ENCODE measurements at regions not wholly inside any gene's neighbourhood (a gene's known extent, or its start where the extent isn't known, plus 50 kb on each side); places are given as distances from the start of the nearest gene placed in this dataset.
"Not testable (repeated sequence)": the region's sequence is repeated elsewhere in the genome, so short reads cannot be mapped to it uniquely, and the experiment has no call there.

DNA sequence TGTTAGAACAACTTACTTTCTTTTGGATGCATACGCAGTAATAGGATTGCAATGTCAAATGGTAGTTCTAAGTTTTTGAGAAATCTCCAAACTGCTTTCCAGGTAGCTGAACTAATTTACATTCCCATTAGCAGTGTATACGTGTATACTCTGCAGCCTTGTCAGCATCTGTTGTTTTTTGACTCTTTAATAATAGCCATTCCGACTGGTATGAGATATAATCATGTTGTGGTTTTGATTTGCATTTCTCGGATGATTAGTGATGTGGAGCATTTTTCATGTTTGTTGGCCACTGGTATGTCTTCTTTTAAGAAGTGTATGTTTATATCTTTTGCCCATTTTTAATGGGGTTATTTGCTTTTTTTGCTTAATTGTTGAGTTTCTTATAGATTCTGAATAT lies 76.9 kb upstream of the HNRNPA1L2 start:
- DNase-seq (ENCODE audit: extremely low read depth, low read depth), result not testable (repeated sequence)

DNA sequence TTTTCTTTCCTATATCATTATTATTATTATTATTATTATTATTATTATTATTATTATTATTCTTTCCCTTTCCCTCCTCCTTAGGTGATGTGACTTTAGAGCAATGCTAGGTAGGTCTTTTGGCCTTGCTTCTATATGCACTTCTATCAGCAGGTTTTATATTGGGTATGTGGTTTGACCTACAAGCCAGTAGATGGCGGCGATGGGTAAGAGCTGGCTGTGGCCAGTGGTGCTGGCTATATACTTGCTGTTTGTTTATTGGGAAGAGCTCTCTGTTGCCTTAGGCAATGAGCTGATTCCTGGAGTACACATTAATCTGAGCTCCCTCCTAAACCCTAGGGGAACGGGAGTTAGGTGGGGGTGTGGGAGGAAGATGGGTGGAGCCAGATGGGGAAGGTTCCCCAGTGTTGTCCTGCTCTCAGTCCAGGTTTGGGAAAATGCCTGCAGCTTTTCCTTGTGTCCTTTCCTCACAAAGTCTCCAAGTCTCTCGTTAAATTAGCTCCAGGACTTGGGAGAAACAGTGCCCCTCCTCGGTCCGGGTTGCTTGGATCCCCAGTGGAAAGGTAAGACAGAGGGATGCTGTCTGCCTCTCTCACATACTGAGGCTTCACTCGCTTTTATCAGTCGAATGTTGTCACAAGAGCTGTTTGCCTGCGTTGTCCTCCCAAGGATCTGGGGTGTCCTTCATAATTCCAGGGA lies 72.2 kb upstream of the HNRNPA1L2 start:
- peak; percentile 27 for DNase-seq (ENCODE audit: extremely low read depth, low read depth)
- TF ChIP-seq, protein P1, sequence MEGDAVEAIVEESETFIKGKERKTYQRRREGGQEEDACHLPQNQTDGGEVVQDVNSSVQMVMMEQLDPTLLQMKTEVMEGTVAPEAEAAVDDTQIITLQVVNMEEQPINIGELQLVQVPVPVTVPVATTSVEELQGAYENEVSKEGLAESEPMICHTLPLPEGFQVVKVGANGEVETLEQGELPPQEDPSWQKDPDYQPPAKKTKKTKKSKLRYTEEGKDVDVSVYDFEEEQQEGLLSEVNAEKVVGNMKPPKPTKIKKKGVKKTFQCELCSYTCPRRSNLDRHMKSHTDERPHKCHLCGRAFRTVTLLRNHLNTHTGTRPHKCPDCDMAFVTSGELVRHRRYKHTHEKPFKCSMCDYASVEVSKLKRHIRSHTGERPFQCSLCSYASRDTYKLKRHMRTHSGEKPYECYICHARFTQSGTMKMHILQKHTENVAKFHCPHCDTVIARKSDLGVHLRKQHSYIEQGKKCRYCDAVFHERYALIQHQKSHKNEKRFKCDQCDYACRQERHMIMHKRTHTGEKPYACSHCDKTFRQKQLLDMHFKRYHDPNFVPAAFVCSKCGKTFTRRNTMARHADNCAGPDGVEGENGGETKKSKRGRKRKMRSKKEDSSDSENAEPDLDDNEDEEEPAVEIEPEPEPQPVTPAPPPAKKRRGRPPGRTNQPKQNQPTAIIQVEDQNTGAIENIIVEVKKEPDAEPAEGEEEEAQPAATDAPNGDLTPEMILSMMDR (IDR thresholded peaks at IDR 0.05; ENCODE audit: low read depth, low read length, missing control alignments), result peak; percentile 27
- not testable (repeated sequence) for H3K4me3 ChIP-seq (replicated peaks; ENCODE audit: low read depth, low read length)

More for the DNA sequence above, 76.9 kb upstream of the HNRNPA1L2 start:
- not testable (repeated sequence) for H3K4me3 ChIP-seq (replicated peaks; ENCODE audit: low read depth, low read length)

DNA sequence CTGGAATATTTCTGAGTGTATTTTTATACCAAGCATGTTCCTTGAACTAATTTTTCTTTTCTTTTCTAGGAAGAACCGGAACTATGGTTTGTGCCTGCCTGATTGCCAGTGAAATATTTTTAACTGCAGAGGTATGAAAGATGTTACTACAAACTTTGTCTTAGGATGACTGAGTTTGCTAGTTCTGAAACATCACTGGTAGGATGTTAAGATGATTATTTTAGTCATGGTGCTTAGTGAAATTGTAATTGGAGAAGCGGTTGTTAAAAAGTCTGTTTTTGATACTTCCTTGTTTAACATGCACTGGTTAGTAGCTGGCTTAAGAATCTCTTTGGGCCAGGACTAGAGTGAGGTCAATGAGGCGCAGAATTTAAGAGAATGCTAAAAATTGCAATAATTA lies 71.1 kb upstream of the HNRNPA1L2 start:
- DNase-seq (ENCODE audit: extremely low read depth, low read depth); H3K4me3 ChIP-seq (replicated peaks; ENCODE audit: low read depth, low read length): not testable (repeated sequence)

DNA sequence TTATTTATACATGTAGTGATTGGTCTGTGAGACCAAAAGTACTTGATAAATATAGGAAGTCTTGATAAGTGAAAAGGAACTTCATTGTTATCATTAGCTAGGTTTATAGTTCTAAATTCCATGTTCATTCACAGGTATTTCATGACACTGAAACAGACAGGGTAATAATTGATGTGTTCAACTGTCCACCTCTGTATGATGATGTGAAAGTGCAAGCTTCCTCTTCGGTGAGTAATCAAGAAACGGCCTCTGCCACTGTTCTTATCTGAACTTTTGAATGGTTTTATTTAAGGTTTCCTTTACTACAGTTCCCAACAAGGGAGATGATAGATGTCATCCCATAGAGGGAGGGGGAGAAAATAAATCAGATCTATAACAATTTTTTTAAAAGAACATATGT lies 59.3 kb upstream of the HNRNPA1L2 start:
- H3K4me3 ChIP-seq (replicated peaks; ENCODE audit: low read depth, low read length); DNase-seq (ENCODE audit: extremely low read depth, low read depth): not testable (repeated sequence)

All from HFF-Myc (cell line).